ENCODE measurements at regions not wholly inside any gene's neighbourhood (a gene's known extent, or its start where the extent isn't known, plus 50 kb on each side); places are given as distances from the start of the nearest gene placed in this dataset.
"Not testable (repeated sequence)": the region's sequence is repeated elsewhere in the genome, so short reads cannot be mapped to it uniquely, and the experiment has no call there.

- DNase-seq (ENCODE audit: low spot score): no peak
These were observed 121.7 kb upstream of the SVIL start for GRCh38 chr10:29756451-29756850.

- no peak for DNase-seq (ENCODE audit: low spot score)
These were observed 118.5 kb upstream of the SVIL start for GRCh38 chr10:29753283-29753682.

- no peak for DNase-seq (ENCODE audit: low spot score)
These were observed 116.9 kb upstream of the SVIL start for GRCh38 chr10:29751684-29752083.

GRCh38 chr10:29751240-29751639 is 116.5 kb upstream of the SVIL start:
- no peak for DNase-seq (ENCODE audit: low spot score)

- no peak for DNase-seq (ENCODE audit: low spot score)
These were observed 114.4 kb upstream of the SVIL start for GRCh38 chr10:29749150-29749549.

GRCh38 chr10:29748109-29748650 is 113.4 kb upstream of the SVIL start:
- DNase-seq (ENCODE audit: low spot score): no peak

- DNase-seq (ENCODE audit: low spot score): no peak
These were observed 111.5 kb upstream of the SVIL start for GRCh38 chr10:29746080-29746797.

GRCh38 chr10:29740981-29741545 is 106.3 kb upstream of the SVIL start:
- no peak for DNase-seq (ENCODE audit: low spot score)

GRCh38 chr10:29738341-29738740 is 103.6 kb upstream of the SVIL start:
- no peak for DNase-seq (ENCODE audit: low spot score)

- no peak for DNase-seq (ENCODE audit: low spot score)
These were observed 102.4 kb upstream of the SVIL start for GRCh38 chr10:29737074-29737593.

- DNase-seq (ENCODE audit: low spot score): peak; percentile 19
These were observed 101.7 kb upstream of the SVIL start for GRCh38 chr10:29736366-29737073.

GRCh38 chr10:29735628-29736365 is 101.0 kb upstream of the SVIL start:
- DNase-seq (ENCODE audit: low spot score): peak; percentile 81

GRCh38 chr10:29734962-29735627 is 100.3 kb upstream of the SVIL start:
- DNase-seq (ENCODE audit: low spot score): peak; percentile 58

GRCh38 chr10:29734640-29734961 is 99.8 kb upstream of the SVIL start:
- DNase-seq (ENCODE audit: low spot score): no peak

- DNase-seq (ENCODE audit: low spot score): no peak
These were observed 98.6 kb upstream of the SVIL start for GRCh38 chr10:29733323-29733722.

GRCh38 chr10:29732918-29733317 is 98.1 kb upstream of the SVIL start:
- DNase-seq (ENCODE audit: low spot score): no peak

- no peak for DNase-seq (ENCODE audit: low spot score)
These were observed 97.0 kb upstream of the SVIL start for GRCh38 chr10:29731760-29732159.

GRCh38 chr10:29730969-29731368 is 96.2 kb upstream of the SVIL start:
- DNase-seq (ENCODE audit: low spot score): no peak

GRCh38 chr10:29730458-29730857 is 95.7 kb upstream of the SVIL start:
- DNase-seq (ENCODE audit: low spot score): no peak

- DNase-seq (ENCODE audit: low spot score): no peak
These were observed 93.8 kb upstream of the SVIL start for GRCh38 chr10:29728541-29729049.

- DNase-seq (ENCODE audit: low spot score): not testable (repeated sequence)
These were observed 91.2 kb upstream of the SVIL start for GRCh38 chr10:29725927-29726326.
